HepG2 (cell line): ENCODE measurements at regions not wholly inside any gene's neighbourhood (a gene's known extent, or its start where the extent isn't known, plus 50 kb on each side); places are given as distances from the start of the nearest gene placed in this dataset.

ENCODE experiments used
- ATAC-seq: fragments of 200-7000 bp; cut with Tn5 transposase; 3 replicates; pipeline ENCODE4 v1.9.1; 2020; ENCODE audit warnings: mild to moderate bottlenecking, moderate library complexity
- BruUV-seq: library from RNA; stranded (reverse); fragments of 400-500 nt; replicated peaks from 2 replicates; lab custom pipeline; 2021; lab: Mats Ljungman, UMichigan
- CTCF ChIA-PET: fragments of 300-600 bp; formaldehyde crosslinking; extraction: SDS; loops from one replicate; lab custom pipeline; 2021; ENCODE audit warnings: low total read pairs, inconsistent platforms, low intra/inter-chr PET ratio; lab: Yijun Ruan, JAX
- POLR2A ChIA-PET: fragments of 350-600 bp; sonication (Branson Sonifier 250); formaldehyde crosslinking; loops from one replicate; lab custom pipeline; 2020; ENCODE audit warnings: antibody characterized with exemption, inconsistent platforms; lab: Yijun Ruan, JAX
- DNase-seq: peaks from one replicate; pipeline ENCODE4 v3.0.0-alpha.2; 2015; ENCODE audit warnings: low spot score
- FAIRE-seq: peaks from 3 replicates; lab custom pipeline; 2011; peaks lifted over from hg19 to GRCh38; lab: Jason Lieb, UNC
- H2AFZ ChIP-seq: one replicate; pipeline ENCODE4 v1.6.1; 2011; ENCODE audit warnings: low read length, inconsistent platforms
- H3K27ac ChIP-seq: fragments of 300-600 bp; 3 replicates; pipeline ENCODE4 v1.8.0; 2011; ENCODE audit warnings: mixed run types, mild to moderate bottlenecking, mixed read lengths, low read length, inconsistent platforms; ENCODE audit not compliant: insufficient read depth; ENCODE audit errors: extremely low read length
- H3K27me3 ChIP-seq, 2 experiments: fragments of 200-600 bp in 1 of 2; 2 replicates in 1 of 2; 3 replicates in 1 of 2; pipeline versions ENCODE4 v1.6.0 to v1.8.0; 2011; ENCODE audit warnings: low read length in 2 of 2, mild to moderate bottlenecking in 2 of 2, moderate library complexity in 2 of 2, inconsistent platforms in 1 of 2; ENCODE audit not compliant: insufficient read depth in 2 of 2, control insufficient read depth in 1 of 2
- H3K36me3 ChIP-seq, 2 experiments: fragments of 200-600 bp in 1 of 2; replicated peaks in 1 of 2; 2 replicates in 1 of 2; 3 replicates in 1 of 2; pipeline versions ENCODE4 v1.5.1 to v1.8.0; 2011; ENCODE audit warnings: low read length in 2 of 2, inconsistent platforms in 1 of 2; ENCODE audit not compliant: insufficient read depth in 2 of 2, control insufficient read depth in 1 of 2
- H3K4me1 ChIP-seq: 2 replicates; pipeline ENCODE4 v1.5.1; 2012; ENCODE audit warnings: low read length, inconsistent platforms; ENCODE audit not compliant: insufficient read depth
- H3K4me2 ChIP-seq: 2 replicates; pipeline ENCODE4 v1.6.0; 2011; ENCODE audit warnings: low read depth, low read length, inconsistent platforms
- H3K4me3 ChIP-seq, 3 experiments: fragments of 200-600 bp in 1 of 3; sonication (generic), shearing (Covaris generic) in 1 of 3; replicated peaks in 1 of 3; 2 replicates each; pipeline ENCODE4 v1.5.1; 2011 to 2016; ENCODE audit warnings: low read length in 3 of 3, inconsistent platforms in 2 of 3, low read depth in 2 of 3, mild to moderate bottlenecking in 2 of 3, control low read depth in 1 of 3, mixed read lengths in 1 of 3; ENCODE audit not compliant: insufficient read depth in 1 of 3
- H3K79me2 ChIP-seq: one replicate; pipeline ENCODE4 v1.6.1; 2011; ENCODE audit warnings: low read length, inconsistent platforms; ENCODE audit not compliant: insufficient read depth
- H3K9ac ChIP-seq: 2 replicates; pipeline ENCODE4 v1.6.0; 2011; ENCODE audit warnings: mild to moderate bottlenecking, low read depth, low read length, inconsistent platforms; ENCODE audit not compliant: insufficient read depth
- H3K9me3 ChIP-seq: 2 replicates; pipeline ENCODE4 v1.5.1; 2012; ENCODE audit warnings: mild to moderate bottlenecking, low read length
- H4K20me1 ChIP-seq: 2 replicates; pipeline ENCODE4 v1.6.0; 2011; ENCODE audit warnings: inconsistent platforms, mild to moderate bottlenecking, low read length, moderate library complexity; ENCODE audit not compliant: insufficient read depth
- AFF4 ChIP-seq: sonication (generic); formaldehyde crosslinking; IDR thresholded peaks from 2 replicates; pipeline ENCODE4 v1.4.0; 2020; ENCODE audit warnings: missing genetic modification reagents
- DMAP1 ChIP-seq: IDR thresholded peaks from 2 replicates; pipeline ENCODE4 v1.6.1; 2016
- DNMT3B ChIP-seq: conservative IDR thresholded peaks from 2 replicates; pipeline ENCODE4 v1.6.1; 2016; ENCODE audit warnings: missing biosample characterization, control low read depth
- ERF ChIP-seq: IDR thresholded peaks from 2 replicates; pipeline ENCODE4 v1.6.1; 2018; ENCODE audit warnings: missing biosample characterization, missing genetic modification reagents
- SATB2 ChIP-seq: sonication (generic); formaldehyde crosslinking; IDR thresholded peaks from 2 replicates; pipeline ENCODE4 v1.5.0; 2020; ENCODE audit warnings: missing genetic modification reagents
- SNAPC4 ChIP-seq: sonication (generic); formaldehyde crosslinking; IDR thresholded peaks from 2 replicates; pipeline ENCODE4 v1.4.0; 2020; ENCODE audit warnings: mild to moderate bottlenecking, missing genetic modification reagents
- TBP ChIP-seq: sonication (generic); formaldehyde crosslinking; IDR thresholded peaks from 2 replicates; pipeline ENCODE4 v1.5.0; 2020; ENCODE audit warnings: missing genetic modification reagents
- TERF1 ChIP-seq: sonication (generic); formaldehyde crosslinking; IDR thresholded peaks from 2 replicates; pipeline ENCODE4 v1.8.0; 2022; ENCODE audit warnings: mild to moderate bottlenecking, missing genetic modification reagents, moderate library complexity
- ZBTB20 ChIP-seq: sonication (generic); formaldehyde crosslinking; IDR thresholded peaks from 2 replicates; pipeline ENCODE4 v1.8.1; 2023; ENCODE audit warnings: missing genetic modification reagents, low read depth, mild to moderate bottlenecking, borderline replicate concordance
- ZHX1 ChIP-seq: sonication (generic); formaldehyde crosslinking; IDR thresholded peaks from 2 replicates; pipeline ENCODE4 v1.8.1; 2022; ENCODE audit warnings: low read depth, mild to moderate bottlenecking, missing genetic modification reagents
- ZNF629 ChIP-seq: sonication (generic); formaldehyde crosslinking; conservative IDR thresholded peaks from 2 replicates; pipeline ENCODE4 v1.5.0; 2020; ENCODE audit warnings: missing genetic modification reagents
- ZNF674 ChIP-seq: sonication (generic); formaldehyde crosslinking; IDR thresholded peaks from 2 replicates; pipeline ENCODE4 v1.5.0; 2020; ENCODE audit warnings: low read depth, mild to moderate bottlenecking, missing genetic modification reagents
- ZNF792 ChIP-seq: IDR thresholded peaks from 2 replicates; pipeline ENCODE4 v1.6.1; 2016
- WGBS: methylation state at CpG from one replicate; pipeline ENCODE4 v1.1.6; 2017; ENCODE audit warnings: low lambda C conversion rate; 5-methylcytosine and 5-hydroxymethylcytosine counted together
- in situ Hi-C: cut with HindIII; loops from 2 replicates; pipeline ENCODE4 v1.10.0; 2017; ENCODE audit warnings: low pct_unique_long_range_greater_than_20kb; ENCODE audit not compliant: extremely low pct_ligation_motif_present
- intact Hi-C: fragments of 100-400 bp; cut with micrococcal nuclease; formaldehyde crosslinking; loops from one replicate; pipeline ENCODE4 v1.10.0; 2022; ENCODE audit not compliant: unreplicated experiment

- no peak for ATAC-seq
- Histone ChIP-seq H3K9ac (no peak overlapping the region), H3K4me2 (no peak overlapping the region), H3K4me1 (no peaks in the 10 kb centered on the region; the same call in none of the 2 replicates), H3K27me3 (no peaks in the 10 kb centered on the region), H3K9me3 (no peaks in the 10 kb centered on the region), H3K27ac (no peak overlapping the region), H2AFZ (no peak overlapping the region), H4K20me1 (no peaks in the 10 kb centered on the region), H3K36me3 (no peaks in the 10 kb centered on the region), H3K79me2 (no peaks in the 10 kb centered on the region), H3K4me3 (no peak overlapping the region)
- ChIA-PET CTCF (no interaction called here), POLR2A (no interaction called here)
- no TSS peak for BruUV-seq
- DNase-seq: no peak
- in situ Hi-C loops (no loop called here), intact Hi-C loops (loop anchor here (5.0 kb wide), 1 partner anchor 809 kb away; no protein-coding TSS in a partner anchor)
- no peak for FAIRE-seq
- 0% methylated on average over 2 of the region's 2 CpGs for WGBS
- TF ChIP-seq ZNF674 (CRISPR knock-in tag) (no peak), ZHX1 (CRISPR knock-in tag) (no peak), SNAPC4 (CRISPR knock-in tag) (no peak), ZBTB20 (CRISPR knock-in tag) (no peak), TBP (CRISPR knock-in tag) (no peak), DNMT3B (CRISPR knock-in tag) (no peak), DMAP1 (CRISPR knock-in tag) (no peak), ZNF792 (CRISPR knock-in tag) (no peak), TERF1 (CRISPR knock-in tag) (no peak), ERF (CRISPR knock-in tag) (no peak), AFF4 (CRISPR knock-in tag) (no peak), ZNF629 (CRISPR knock-in tag) (no peak), SATB2 (CRISPR knock-in tag) (no peak)
These were observed 81.3 kb upstream of the ZNF281 start for GRCh38 chr1:200491103-200491502.
